Fibroblast of the aortic adventitia (primary cell): ENCODE measurements at regions not wholly inside any gene's neighbourhood (a gene's known extent, or its start where the extent isn't known, plus 50 kb on each side); places are given as distances from the start of the nearest gene placed in this dataset.

Experiments used
- DNase-seq: peaks from one replicate; pipeline ENCODE4 v3.0.0-alpha.2; 2010; ENCODE audit warnings: low read depth
- H3K4me3 ChIP-seq: 2 replicates; pipeline ENCODE4 v1.5.1; 2011; ENCODE audit warnings: low read depth, mild to moderate bottlenecking, control low read depth, low read length, moderate library complexity
- CTCF ChIP-seq: IDR thresholded peaks from 2 replicates; pipeline ENCODE4 v1.5.1; 2011; ENCODE audit warnings: mild to moderate bottlenecking, low read length, control low read depth, inconsistent platforms; ENCODE audit not compliant: insufficient read depth

- no peak overlapping the region for H3K4me3 ChIP-seq
- DNase-seq = no peak
- TF ChIP-seq CTCF = no peak
Measured at GRCh38 chr1:165054627-165055026, 301.9 kb downstream of the LMX1A start.

GRCh38 chr1:165053351-165053750 is 303.2 kb downstream of the LMX1A start:
- TF ChIP-seq CTCF = no peak
- DNase-seq = no peak
- H3K4me3 ChIP-seq = no peak overlapping the region

GRCh38 chr1:165052936-165053335 is 303.6 kb downstream of the LMX1A start:
- no peak for TF ChIP-seq CTCF
- H3K4me3 ChIP-seq = no peak overlapping the region
- DNase-seq = no peak

- no peak overlapping the region for H3K4me3 ChIP-seq
- no peak for DNase-seq
- TF ChIP-seq CTCF = no peak
Measured at GRCh38 chr1:165052431-165052830, 304.1 kb downstream of the LMX1A start.

- DNase-seq = no peak
- TF ChIP-seq CTCF = no peak
- no peak overlapping the region for H3K4me3 ChIP-seq
Measured at GRCh38 chr1:165050246-165050645, 306.3 kb downstream of the LMX1A start.

- no peak overlapping the region for H3K4me3 ChIP-seq
- no peak for TF ChIP-seq CTCF
- DNase-seq = no peak
Measured at GRCh38 chr1:165047994-165048393, 308.5 kb downstream of the LMX1A start.

GRCh38 chr1:165045902-165046301 is 310.6 kb downstream of the LMX1A start:
- DNase-seq = no peak
- TF ChIP-seq CTCF = no peak
- no peak overlapping the region for H3K4me3 ChIP-seq
